ENCODE measurements at regions not wholly inside any gene's neighbourhood (a gene's known extent, or its start where the extent isn't known, plus 50 kb on each side); places are given as distances from the start of the nearest gene placed in this dataset.

GRCh38 chr9:20144197-20144596 lies 355.4 kb upstream of the SLC24A2 start:
- TF ChIP-seq CREB3 (tag; conservative IDR thresholded peaks at IDR 0.05; ENCODE audit: low read depth) (no peak), GABPA (tag; conservative IDR thresholded peaks at IDR 0.05; ENCODE audit: low read depth) (no peak), CEBPZ (IDR thresholded peaks at IDR 0.05; ENCODE audit: borderline replicate concordance, low read depth, low read length) (no peak), CGGBP1 (CRISPR knock-in tag; IDR thresholded peaks at IDR 0.05) (no peak), TRIM25 (IDR thresholded peaks at IDR 0.05; ENCODE audit: borderline replicate concordance) (no peak), CTCFL (IDR thresholded peaks at IDR 0.05; ENCODE audit: borderline replicate concordance, insufficient read depth, low read depth, low read length, poor library complexity, severe bottlenecking) (no peak), ELK1 (CRISPR knock-in tag; IDR thresholded peaks at IDR 0.05) (no peak), RBM39 (optimal IDR thresholded peaks at IDR 0.05; ENCODE audit: low read depth, low read length) (no peak), RBM15 (IDR thresholded peaks at IDR 0.05; ENCODE audit: insufficient read depth, low read length) (no peak), TOE1 (IDR thresholded peaks at IDR 0.05; ENCODE audit: borderline replicate concordance) (no peak), TOE1 (CRISPR knock-in tag; IDR thresholded peaks at IDR 0.05; ENCODE audit: borderline replicate concordance, low read depth) (no peak)
- FAIRE-seq (no peak), DNase-seq (ENCODE audit: extremely low read depth in 1 of 4, low spot score in 3 of 4) (no peak), ATAC-seq (no peak)
- no peaks in the 10 kb centered on the region for H3K9me1 ChIP-seq (ENCODE audit: control insufficient read depth, insufficient read depth, low read length)
- no peak overlapping the region for H3K9ac ChIP-seq (ENCODE audit: insufficient read depth in 1 of 2, low read depth in 2 of 2, low read length in 2 of 2)
- ChIA-PET CTCF (ENCODE audit: low intra/inter-chr PET ratio) (no interaction called here), POLR2A (no interaction called here)
- no peak overlapping the region for H3K27ac ChIP-seq (ENCODE audit: extremely low read depth, low read depth, low read length)
- WGBS (ENCODE audit: insufficient coverage, low coverage, missing lambda C conversion rate), result 0% methylated on average over 7 of the region's 7 CpGs
- no peaks in the 10 kb centered on the region for H3K4me1 ChIP-seq (replicated peaks in 1 of 2; ENCODE audit: control insufficient read depth in 2 of 2, insufficient read depth in 2 of 2, low read length in 2 of 2)
- in situ Hi-C loops (cut with MboI) (no loop called here), intact Hi-C loops (cut with micrococcal nuclease) (no loop called here)
- no peaks in the 10 kb centered on the region for H3K27me3 ChIP-seq (ENCODE audit: control insufficient read depth in 2 of 2, insufficient read depth in 2 of 2, low read length in 2 of 2)
- no peak overlapping the region for H2AFZ ChIP-seq (ENCODE audit: low read depth, low read length)
- no peak overlapping the region for H3K4me2 ChIP-seq (ENCODE audit: insufficient read depth, low read length)
- no peaks in the 10 kb centered on the region for H3K9me3 ChIP-seq (replicated peaks; ENCODE audit: control insufficient read depth, insufficient read depth, low read depth, low read length)
- no TSS peak for BruUV-seq (replicated peaks)
- no peaks in the 10 kb centered on the region for H4K20me1 ChIP-seq (replicated peaks; ENCODE audit: control insufficient read depth, insufficient read depth, low read length)
- no peaks in the 10 kb centered on the region for H3K36me3 ChIP-seq (ENCODE audit: control insufficient read depth, insufficient read depth, low read length)
- no peak overlapping the region for H3K4me3 ChIP-seq
- no peaks in the 10 kb centered on the region for H3K79me2 ChIP-seq (ENCODE audit: control insufficient read depth, insufficient read depth, low read length)
